ENCODE measurements at regions not wholly inside any gene's neighbourhood (a gene's known extent, or its start where the extent isn't known, plus 50 kb on each side); places are given as distances from the start of the nearest gene placed in this dataset.

DNA sequence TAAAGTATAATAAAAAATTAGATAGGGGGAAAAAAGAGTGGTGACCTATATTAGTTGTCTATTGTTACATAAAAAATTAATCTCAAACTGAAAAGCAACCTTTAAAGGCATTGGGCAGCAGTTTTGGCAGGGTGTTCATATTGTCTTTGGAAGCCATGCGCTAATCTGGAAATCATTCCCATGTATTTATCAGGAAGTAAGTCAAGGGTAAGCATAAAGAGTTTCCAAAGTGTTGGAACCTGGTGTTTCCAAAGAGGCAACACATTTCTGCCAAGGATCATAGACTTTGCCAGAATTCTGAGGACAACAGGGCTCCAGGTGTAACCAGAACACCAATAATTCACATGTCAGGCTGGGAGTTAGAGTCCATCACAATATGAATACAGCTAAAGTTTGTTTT lies 55.7 kb upstream of the EGFR start:
- no peak overlapping the region for H3K27ac ChIP-seq (ENCODE audit: low read depth, low read length, poor library complexity, severe bottlenecking)
- no peak overlapping the region for H2AFZ ChIP-seq (ENCODE audit: low read length)
- TF ChIP-seq, protein P1, sequence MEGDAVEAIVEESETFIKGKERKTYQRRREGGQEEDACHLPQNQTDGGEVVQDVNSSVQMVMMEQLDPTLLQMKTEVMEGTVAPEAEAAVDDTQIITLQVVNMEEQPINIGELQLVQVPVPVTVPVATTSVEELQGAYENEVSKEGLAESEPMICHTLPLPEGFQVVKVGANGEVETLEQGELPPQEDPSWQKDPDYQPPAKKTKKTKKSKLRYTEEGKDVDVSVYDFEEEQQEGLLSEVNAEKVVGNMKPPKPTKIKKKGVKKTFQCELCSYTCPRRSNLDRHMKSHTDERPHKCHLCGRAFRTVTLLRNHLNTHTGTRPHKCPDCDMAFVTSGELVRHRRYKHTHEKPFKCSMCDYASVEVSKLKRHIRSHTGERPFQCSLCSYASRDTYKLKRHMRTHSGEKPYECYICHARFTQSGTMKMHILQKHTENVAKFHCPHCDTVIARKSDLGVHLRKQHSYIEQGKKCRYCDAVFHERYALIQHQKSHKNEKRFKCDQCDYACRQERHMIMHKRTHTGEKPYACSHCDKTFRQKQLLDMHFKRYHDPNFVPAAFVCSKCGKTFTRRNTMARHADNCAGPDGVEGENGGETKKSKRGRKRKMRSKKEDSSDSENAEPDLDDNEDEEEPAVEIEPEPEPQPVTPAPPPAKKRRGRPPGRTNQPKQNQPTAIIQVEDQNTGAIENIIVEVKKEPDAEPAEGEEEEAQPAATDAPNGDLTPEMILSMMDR (IDR thresholded peaks at IDR 0.05; ENCODE audit: low read length) = no peak
- no peak for TF ChIP-seq EZH2 (IDR thresholded peaks at IDR 0.05; ENCODE audit: borderline replicate concordance, low read length)
- H3K4me2 ChIP-seq (ENCODE audit: low read length) = no peak overlapping the region
- H3K9me3 ChIP-seq (ENCODE audit: low read length) = no peaks in the 10 kb centered on the region
- no peak overlapping the region for H3K9ac ChIP-seq (ENCODE audit: low read length)
- H3K27me3 ChIP-seq (ENCODE audit: insufficient read depth, low read length) = no peaks in the 10 kb centered on the region
- no peaks in the 10 kb centered on the region for H3K9me2 ChIP-seq (ENCODE audit: low read depth, low read length)
- H3K79me2 ChIP-seq (ENCODE audit: insufficient read depth, low read length) = no peaks in the 10 kb centered on the region
- no peaks in the 10 kb centered on the region for H4K20me1 ChIP-seq (ENCODE audit: insufficient read depth, low read length)
- H3K4me1 ChIP-seq (ENCODE audit: insufficient read depth, low read length, severe bottlenecking) = no peaks in the 10 kb centered on the region
- no peaks in the 10 kb centered on the region for H3F3A ChIP-seq (ENCODE audit: insufficient read depth, low read length)
- no peaks in the 10 kb centered on the region for H3K36me3 ChIP-seq (ENCODE audit: insufficient read depth, low read length)
- no peak overlapping the region for H3K4me3 ChIP-seq (ENCODE audit: low read depth, low read length, poor library complexity, severe bottlenecking)

DNA sequence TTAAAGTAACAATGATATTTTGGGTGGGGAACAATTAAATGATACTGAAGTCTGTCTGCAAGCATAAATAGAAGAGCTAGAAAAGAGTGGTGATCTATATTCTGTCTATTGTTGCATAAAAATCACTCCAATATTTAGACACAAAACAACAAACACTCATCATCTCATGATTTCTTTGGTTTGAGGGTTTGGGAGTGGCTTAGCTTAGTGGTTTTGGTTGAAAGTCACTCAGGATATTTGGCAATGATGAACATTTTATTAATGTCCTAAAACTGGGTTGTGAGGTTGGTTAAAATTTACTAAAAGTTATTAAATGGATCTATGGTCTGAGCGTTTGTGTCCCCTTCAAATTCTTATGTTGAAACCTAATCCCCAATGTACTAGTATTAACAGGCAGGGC lies 54.7 kb upstream of the EGFR start:
- H3K9me3 ChIP-seq (ENCODE audit: low read length) = no peaks in the 10 kb centered on the region
- TF ChIP-seq, protein P1 (IDR thresholded peaks at IDR 0.05; ENCODE audit: low read length) = no peak
- TF ChIP-seq EZH2 (IDR thresholded peaks at IDR 0.05; ENCODE audit: borderline replicate concordance, low read length) = no peak
- H3K4me2 ChIP-seq (ENCODE audit: low read length) = no peak overlapping the region

DNA sequence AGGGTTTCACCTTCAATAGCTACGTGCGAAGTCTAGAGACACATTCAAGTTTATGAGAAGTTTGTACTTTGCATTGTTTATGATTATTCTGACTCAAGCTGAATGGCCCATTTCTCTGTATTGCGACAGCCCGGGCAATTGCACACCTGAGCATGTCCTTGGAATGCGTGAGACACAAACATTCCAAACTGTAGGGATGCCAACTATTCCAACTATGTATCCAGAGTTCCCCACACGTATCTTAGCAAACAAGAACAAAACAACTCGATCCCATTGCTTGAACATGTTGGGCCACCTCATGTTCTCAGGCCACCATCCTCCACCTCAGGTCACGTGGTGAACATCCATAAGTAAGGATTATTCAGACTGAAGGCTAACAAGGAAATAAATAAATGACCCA lies 51.4 kb upstream of the EGFR start:
- H3K4me3 ChIP-seq (ENCODE audit: low read depth, low read length, poor library complexity, severe bottlenecking) = no peak overlapping the region
- H3K9me3 ChIP-seq (ENCODE audit: low read length) = no peaks in the 10 kb centered on the region
- H3K27me3 ChIP-seq (ENCODE audit: insufficient read depth, low read length) = no peaks in the 10 kb centered on the region
- no peak overlapping the region for H2AFZ ChIP-seq (ENCODE audit: low read length)
- no peaks in the 10 kb centered on the region for H3K9me2 ChIP-seq (ENCODE audit: low read depth, low read length)
- H4K20me1 ChIP-seq (ENCODE audit: insufficient read depth, low read length) = no peaks in the 10 kb centered on the region
- H3K79me2 ChIP-seq (ENCODE audit: insufficient read depth, low read length) = no peaks in the 10 kb centered on the region
- no peak for TF ChIP-seq EZH2 (IDR thresholded peaks at IDR 0.05; ENCODE audit: borderline replicate concordance, low read length)
- TF ChIP-seq, protein P1 (IDR thresholded peaks at IDR 0.05; ENCODE audit: low read length) = no peak
- H3K9ac ChIP-seq (ENCODE audit: low read length) = no peak overlapping the region
- H3K4me1 ChIP-seq (ENCODE audit: insufficient read depth, low read length, severe bottlenecking) = no peaks in the 10 kb centered on the region
- no peaks in the 10 kb centered on the region for H3F3A ChIP-seq (ENCODE audit: insufficient read depth, low read length)
- no peak overlapping the region for H3K27ac ChIP-seq (ENCODE audit: low read depth, low read length, poor library complexity, severe bottlenecking)
- H3K4me2 ChIP-seq (ENCODE audit: low read length) = no peak overlapping the region
- H3K36me3 ChIP-seq (ENCODE audit: insufficient read depth, low read length) = no peaks in the 10 kb centered on the region

More for the DNA sequence above, 54.7 kb upstream of the EGFR start:
- no peaks in the 10 kb centered on the region for H3K36me3 ChIP-seq (ENCODE audit: insufficient read depth, low read length)
- H4K20me1 ChIP-seq (ENCODE audit: insufficient read depth, low read length) = no peaks in the 10 kb centered on the region
- no peak overlapping the region for H3K4me3 ChIP-seq (ENCODE audit: low read depth, low read length, poor library complexity, severe bottlenecking)
- H3K27me3 ChIP-seq (ENCODE audit: insufficient read depth, low read length) = no peaks in the 10 kb centered on the region
- no peaks in the 10 kb centered on the region for H3K4me1 ChIP-seq (ENCODE audit: insufficient read depth, low read length, severe bottlenecking)
- no peaks in the 10 kb centered on the region for H3F3A ChIP-seq (ENCODE audit: insufficient read depth, low read length)
- no peaks in the 10 kb centered on the region for H3K9me2 ChIP-seq (ENCODE audit: low read depth, low read length)
- H3K9ac ChIP-seq (ENCODE audit: low read length) = no peak overlapping the region
- no peaks in the 10 kb centered on the region for H3K79me2 ChIP-seq (ENCODE audit: insufficient read depth, low read length)
- H2AFZ ChIP-seq (ENCODE audit: low read length) = no peak overlapping the region
- no peak overlapping the region for H3K27ac ChIP-seq (ENCODE audit: low read depth, low read length, poor library complexity, severe bottlenecking)

Measured in OCI-LY1 (cell line).